ENCODE measurements at regions not wholly inside any gene's neighbourhood (a gene's known extent, or its start where the extent isn't known, plus 50 kb on each side); places are given as distances from the start of the nearest gene placed in this dataset.
"Not testable (repeated sequence)": the region's sequence is repeated elsewhere in the genome, so short reads cannot be mapped to it uniquely, and the experiment has no call there.

DNA sequence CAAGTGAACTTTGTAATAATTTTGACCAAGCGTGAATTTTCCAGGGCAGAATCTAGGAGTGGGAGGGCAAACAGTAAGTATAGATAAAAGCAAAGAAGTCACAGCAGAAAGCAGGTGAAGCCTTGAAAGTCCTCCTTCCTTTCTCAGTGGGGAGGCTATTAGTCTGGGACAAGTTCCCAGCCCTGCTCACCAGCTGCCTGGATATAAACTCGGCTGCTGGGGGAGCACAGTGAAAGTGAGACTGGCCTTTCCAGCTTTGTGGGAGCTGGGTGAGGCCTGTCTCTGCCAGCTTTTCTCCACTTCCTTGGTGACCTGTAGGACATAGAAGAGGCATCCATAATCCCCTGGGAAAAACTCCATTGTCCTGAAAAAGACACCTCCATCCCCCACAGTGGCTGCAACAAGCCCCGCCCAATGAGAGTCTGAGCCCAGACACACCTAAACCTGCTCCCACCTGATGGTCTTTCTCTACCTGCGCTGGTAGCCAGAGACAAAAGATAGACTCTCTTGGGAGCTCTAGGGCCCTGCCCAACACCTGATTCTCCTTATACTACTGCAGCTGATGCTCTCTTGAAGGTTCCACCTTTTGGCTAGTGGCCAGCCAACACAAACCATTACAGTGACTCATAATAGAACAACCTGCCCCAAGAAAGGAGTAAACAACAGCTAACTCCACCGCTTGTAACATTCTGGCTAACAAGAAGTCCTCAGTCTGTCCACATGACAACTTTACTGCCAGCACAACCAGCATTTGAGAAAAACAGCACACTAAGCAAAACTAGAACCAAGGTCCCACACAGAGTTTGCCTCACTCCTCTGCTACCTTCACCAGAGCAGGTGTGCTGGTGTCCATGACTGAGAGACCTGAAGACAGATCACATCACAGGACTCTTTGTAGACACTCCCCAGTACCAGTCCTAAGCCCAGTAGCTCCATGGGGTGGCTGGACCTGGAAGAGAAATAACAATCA, 252.2 kb upstream of the SLITRK6 start:
- no peak for DNase-seq (ENCODE audit: low read depth)

DNA sequence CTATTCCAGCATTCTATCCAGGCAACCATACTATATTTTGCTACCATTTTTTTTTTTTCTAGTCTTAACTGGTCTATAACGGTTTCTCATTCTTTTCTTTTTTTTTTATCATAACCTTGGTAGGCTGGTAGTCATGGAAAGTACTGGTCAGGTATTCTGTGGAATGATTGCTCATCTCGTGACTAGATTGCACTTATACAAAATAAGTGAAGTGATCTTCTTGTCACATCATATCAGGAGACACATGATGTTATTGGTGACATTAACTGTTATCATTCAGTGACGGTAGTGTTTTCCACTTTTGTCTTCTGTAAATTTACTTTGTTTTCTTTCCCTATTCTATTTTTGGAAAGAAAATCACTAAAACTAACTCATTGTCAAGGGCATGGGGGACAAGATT, 239.3 kb upstream of the SLITRK6 start:
- no peak for DNase-seq (ENCODE audit: low read depth)

DNA sequence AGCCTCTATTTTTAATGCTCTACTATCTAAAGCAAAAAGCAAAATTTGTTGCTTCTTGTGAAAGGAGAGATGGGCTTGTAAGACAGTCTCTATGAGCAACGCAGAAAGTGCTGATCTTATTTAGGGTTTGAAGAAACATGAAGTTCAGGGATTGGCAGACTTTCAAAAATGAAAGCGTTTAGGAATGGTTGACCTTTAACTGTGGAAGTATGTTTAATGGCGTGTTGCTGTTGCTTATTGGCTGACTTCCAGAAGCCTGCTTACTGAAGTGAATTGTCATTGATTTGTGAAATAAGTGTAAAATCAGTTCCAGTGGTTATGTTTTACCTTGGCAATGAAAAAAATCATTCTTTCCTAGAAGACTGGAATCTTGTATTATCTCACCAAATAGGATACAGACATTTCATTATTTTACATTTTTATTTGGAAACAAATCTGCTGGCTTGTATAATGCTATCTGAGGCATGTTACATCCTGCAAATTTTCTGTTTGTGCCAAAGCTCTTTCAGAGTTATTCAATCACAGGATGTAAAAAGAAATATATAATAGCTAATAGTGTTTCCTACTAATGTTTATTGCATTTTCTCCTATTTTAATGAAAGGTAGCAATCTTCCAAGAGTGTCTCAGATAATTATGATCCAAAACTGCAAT, 221.3 kb upstream of the SLITRK6 start:
- DNase-seq (ENCODE audit: low read depth) = peak; percentile 1

DNA sequence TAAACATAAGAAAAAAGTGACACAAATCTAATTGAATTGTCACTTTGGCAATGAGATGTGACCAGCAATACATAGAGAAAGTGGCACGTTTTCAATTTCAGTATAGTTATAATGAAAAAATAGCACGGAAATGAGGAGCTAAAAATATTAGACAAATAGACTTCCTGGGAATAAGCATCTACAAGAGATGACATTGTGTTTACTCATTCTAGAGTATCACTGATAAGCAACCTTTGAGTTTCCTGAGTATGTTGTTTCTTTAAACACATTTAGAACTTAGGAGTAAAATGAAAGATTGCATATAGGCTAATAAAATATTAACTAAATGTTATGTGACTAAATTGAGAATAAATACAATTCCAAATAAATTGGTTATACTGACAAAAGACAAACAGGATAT, 207.1 kb upstream of the SLITRK6 start:
- DNase-seq (ENCODE audit: low read depth) = no peak

DNA sequence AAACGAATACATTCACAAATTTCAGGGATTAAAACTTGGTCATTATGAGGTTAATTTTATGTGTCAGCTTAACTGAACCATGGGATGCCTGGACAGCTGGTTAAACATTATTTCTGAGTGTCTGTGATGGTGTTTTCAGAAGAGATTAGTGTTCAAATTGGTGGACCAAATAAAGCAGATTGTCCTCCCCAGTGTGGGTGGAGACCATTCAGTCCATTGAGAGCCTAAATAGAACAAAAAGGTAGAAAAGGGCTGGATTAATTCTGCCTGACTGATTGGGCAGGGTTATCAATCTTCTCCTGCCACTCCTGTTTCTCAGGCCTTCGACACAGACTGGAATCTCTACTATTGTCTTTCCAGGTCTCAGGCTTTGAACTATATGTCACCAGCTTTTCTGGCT, 203.8 kb upstream of the SLITRK6 start:
- no peak for DNase-seq (ENCODE audit: low read depth)

DNA sequence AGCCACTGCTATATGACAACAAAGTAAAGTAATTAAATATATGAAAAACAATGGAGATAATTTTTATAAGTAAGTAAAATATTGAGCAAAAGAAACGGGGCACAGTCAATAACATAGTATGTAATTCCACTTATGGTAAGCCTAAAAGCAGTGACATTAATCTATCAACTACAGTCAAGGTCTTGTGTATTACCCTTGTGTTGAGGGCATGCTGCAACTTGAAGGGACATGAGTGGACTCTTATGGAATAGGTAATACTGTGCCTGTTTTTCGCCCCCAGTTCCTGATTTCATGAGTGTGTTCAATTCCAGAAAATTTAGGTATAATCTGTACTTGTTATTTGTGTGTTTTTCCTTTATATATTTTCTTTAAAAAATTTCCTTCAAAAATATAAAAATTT, 201.3 kb upstream of the SLITRK6 start:
- DNase-seq (ENCODE audit: low read depth) = no peak

DNA sequence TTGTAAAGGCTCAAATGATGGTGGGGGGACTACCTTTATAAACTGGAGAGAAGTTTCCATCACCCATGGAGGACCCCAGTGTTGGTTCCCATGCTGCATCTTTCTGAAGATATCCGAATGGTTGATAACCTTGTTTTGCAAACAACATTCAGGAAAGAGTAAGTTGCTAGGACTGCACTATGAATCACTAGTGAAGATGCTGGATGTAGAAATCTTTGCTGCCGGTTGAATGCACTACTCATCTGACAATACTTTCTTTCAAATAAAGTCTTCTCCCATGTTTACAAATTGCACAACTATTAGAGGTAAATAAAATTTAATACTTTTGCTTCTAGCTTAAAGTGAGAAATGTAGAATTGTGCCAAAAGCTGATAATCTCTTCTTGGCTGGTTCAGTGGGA, 198.4 kb upstream of the SLITRK6 start:
- DNase-seq (ENCODE audit: low read depth) = no peak

DNA sequence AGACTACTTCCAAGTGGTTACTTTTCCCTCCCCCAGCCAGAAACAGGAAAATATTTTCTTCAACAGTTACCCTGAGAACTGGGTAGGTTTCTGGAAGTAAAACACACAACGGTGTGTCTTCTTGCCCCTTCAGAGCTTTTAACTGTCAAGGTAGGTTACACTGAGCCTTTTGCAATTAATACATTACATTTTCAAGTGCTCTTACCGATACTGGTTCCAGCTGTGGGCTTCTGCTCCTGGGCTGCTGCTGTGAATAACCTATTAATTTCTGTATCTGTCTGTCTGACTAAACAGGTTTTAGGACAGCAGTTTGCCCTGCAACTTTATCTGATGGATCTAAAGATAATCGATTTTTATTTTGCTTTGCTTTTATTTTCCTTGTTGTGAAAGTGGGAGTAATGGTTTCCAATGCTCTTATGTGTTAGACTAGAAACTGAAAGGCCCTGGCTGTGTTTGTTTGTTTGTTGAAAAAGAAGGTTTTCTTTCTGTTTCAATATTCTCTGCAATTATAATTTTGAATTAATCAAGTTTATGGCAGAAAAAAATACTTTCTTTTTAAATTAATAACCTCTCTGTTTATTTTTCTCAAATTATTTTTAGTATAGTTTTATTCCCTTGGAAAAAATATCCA, 196.7 kb upstream of the SLITRK6 start:
- DNase-seq (ENCODE audit: low read depth) = no peak

DNA sequence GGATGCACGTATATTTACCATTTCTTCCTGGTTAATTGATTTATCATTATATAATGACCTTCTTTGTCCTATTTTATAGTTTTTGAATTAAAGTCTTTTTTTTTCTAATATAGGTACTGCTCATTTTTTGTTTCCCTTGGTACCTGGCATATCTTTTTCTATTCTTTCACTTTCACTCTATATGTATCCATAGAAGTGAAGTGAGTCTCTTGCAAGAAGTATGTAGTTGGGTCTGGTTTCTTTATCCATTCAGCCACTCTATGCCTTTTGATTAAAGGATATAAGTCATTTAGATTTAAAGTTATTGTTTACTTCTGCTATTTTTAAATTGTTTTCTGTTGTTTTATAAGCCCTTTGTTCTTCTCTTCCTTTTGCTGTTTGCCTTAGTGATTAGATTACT, 194.3 kb upstream of the SLITRK6 start:
- DNase-seq (ENCODE audit: low read depth) = no peak

DNA sequence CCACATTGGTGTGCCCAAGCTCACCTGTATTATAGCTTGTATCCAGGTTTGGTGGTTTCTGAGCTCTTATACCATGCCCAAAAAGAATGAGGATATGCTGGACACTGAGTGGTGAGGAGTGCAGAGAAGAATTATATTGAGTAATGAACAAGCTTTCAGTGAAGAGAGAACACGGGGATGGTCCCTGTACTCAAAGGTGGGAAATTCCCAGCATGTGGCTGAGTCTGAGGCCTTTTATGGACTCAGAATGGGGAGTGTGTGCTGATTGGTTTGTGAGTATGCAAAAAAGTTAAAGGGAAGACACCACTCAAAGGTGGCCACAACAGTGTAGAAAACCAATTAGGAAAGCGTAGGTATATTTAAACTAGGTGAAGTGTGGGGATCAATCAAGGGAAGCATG, 191.2 kb upstream of the SLITRK6 start:
- no peak for DNase-seq (ENCODE audit: low read depth)

DNA sequence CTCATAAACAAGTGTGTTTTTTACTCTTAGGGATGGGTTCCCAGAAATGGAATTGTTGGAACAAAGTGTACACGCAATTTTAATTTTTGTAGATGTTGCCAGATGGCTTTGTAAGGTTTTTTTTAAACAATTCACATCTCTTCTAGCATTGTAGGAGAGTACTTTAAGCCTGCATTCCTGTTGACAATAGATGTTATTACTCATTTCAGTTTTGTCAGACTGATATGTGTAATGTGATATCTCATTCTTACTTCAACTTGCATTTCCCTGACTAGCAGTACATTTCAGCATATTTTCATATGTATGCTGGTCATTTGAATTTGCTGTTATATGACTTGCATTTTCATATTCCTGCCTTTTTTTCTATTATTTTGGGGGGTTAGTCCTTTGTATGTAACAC, 186.6 kb upstream of the SLITRK6 start:
- DNase-seq (ENCODE audit: low read depth) = no peak

DNA sequence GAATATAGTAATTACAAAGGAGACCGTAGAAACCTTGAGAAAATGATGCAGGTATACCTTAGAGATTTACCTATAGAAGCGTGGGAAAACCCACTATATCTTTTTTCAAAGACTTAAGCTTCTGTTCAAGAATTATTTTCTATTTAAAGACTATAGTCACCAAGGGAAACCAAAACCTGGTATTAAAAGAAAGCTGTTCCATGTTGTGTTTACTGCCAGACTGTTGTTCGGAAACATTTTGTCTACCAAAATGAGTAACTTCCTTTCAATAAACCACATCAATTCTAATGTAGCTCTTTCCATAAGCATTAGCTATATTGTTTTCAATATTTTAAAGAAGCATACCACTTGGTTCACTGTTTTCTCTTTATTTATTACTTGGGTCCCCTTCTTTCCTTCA, 182.9 kb upstream of the SLITRK6 start:
- DNase-seq (ENCODE audit: low read depth) = no peak

DNA sequence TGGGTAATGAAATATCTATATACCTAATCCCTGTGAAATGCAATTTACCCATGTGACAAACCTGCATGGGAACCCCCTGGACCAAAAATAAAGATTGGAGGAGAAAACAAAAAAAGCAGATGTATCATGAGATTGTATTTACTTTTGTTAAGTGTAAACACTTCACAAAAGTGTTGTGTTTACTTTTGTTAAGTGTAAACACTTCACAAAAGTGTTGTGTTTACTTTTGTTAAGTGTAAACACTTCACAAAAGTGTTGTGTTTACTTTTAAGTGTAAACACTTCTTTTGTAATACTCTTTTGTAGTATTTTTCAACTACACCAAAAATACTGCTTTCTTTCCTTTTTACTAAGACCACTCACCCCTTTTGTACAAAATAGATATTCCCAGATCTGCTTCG, 181.2 kb upstream of the SLITRK6 start:
- DNase-seq (ENCODE audit: low read depth) = not testable (repeated sequence)

DNA sequence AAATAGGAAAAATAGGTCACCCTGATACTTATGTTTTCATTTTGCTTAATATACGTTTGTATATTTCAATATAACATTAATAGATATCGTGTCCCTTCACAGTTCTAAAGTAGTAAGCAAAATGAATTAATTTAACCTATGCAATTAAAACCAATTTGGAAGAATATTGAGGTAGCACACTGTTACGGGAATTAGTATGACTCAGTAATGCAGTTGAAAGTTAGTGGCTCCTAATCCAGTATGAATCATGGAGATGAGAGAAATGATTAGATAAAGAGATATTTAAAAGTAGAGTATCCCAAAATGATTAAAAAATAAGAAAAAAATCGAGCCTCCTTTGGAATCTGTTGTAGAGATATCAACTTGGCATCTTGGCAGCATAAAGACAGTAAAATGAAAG, 177.0 kb upstream of the SLITRK6 start:
- DNase-seq (ENCODE audit: low read depth) = no peak

DNA sequence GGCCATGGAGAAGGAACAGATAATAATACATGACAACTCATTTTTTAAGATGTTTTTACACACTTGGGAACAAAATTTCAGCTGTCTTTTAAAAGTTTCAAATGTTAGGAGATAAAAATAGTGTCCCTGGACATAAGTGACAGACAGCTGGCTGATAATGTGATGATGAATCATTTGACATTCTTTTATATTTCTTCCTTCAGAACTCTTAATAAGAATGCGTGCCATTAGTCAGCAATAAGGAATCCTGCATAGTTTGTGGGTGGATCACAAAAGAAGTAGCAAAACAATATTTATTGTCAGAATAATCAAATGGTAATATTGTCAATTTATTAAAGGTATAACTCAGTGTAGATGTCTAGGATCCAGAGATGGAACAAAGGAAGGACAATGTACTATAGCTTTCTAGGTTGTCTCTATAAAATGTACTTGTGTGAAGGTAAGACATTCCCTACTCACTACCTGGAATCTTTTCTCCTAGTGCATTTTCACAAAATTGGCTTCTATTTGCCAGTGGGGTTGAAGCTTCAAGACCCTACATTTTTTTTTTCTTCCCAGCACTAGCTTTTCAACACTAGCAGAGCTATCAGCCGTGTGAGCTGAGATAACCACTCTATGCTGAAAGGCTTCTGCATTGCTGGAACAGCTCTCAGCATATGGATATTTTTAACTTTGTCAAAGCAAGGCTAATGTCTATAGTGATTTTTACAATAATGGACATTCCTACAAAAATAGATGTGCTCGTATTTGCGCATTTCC, 175.6 kb upstream of the SLITRK6 start:
- DNase-seq (ENCODE audit: low read depth) = no peak

DNA sequence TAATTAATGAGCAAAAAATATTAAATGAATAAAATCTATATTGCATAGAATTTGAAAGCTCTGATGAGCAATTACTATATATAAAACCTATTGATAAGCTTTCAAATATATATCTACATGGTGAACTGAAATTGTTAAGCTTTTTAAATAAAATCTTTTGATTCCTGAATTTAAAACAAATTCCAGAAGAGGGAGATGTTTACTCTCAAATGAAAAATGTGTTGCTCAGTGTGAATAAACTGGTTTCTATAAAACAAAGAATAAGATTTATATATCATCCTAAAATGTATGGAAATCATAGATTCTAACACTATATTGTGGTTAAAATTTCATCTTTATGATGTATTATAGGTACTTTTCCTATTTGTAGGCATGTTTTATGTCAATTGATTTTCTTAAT, 171.5 kb upstream of the SLITRK6 start:
- DNase-seq (ENCODE audit: low read depth) = no peak

DNA sequence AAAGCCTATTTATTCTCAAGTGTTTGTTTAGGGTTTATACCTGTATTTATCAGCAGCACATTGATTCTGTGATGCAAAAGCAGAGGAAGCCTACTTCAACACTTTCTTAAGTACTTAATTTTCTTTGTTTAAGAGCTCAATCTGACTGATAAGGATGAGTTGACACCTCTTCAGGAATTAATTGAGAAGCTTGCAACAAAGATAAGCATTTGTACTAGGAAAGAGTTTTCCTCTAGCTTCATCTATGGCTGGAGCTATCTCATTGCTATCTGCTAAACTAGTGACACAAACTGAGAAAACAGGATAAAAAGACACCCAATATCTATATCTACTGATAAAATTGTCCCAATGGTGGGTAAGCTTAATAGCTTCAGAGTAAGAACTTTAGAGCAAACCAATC, 170.1 kb upstream of the SLITRK6 start:
- DNase-seq (ENCODE audit: low read depth) = no peak

DNA sequence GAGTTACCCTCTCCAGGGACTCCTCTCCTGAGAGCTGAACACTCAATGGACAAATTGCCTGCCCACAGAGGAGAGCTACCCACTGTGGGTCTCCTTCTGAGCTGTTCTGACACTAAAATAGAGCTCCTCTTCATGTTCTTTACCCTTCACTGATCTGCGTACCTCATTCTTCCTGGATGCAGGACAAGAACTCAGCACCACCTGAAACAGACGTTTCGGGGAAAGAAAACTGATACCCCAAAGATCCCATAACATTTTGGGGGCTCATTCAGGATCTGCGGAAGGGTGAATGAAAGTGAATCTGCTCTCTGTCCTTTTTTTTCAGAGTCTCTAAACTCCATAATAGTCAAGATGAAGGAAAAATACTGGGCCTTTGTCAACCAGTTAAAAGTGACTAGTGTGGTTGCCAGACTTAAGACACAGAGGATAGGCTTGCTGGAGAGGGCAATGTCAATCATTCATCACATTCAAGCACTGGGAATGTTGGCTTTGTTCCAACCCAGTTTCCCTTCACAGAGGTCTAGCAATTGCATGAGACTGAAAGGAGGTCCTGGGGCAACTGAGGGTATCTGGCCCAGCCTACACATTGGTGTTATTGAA, 136.7 kb upstream of the SLITRK6 start:
- no peak for DNase-seq (ENCODE audit: low read depth)

DNA sequence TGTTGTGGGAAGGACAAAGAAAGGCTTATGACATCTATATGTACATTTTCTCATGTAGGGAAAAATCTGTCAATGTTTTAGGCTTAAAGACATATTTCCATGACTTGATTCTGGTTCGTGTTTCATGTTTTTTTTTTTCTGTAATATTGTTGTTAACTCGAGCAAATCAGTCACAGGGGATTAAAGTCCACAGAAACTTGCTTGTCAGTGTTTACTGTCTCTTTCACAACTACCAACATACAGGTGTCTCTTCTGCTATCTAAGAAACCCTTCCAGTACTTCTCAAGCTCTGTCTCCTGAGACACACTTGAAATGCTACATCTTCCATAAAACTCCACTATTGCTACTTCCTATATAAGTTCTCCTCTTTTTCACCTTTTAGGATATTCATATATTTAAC, 130.9 kb upstream of the SLITRK6 start:
- no peak for DNase-seq (ENCODE audit: low read depth)

DNA sequence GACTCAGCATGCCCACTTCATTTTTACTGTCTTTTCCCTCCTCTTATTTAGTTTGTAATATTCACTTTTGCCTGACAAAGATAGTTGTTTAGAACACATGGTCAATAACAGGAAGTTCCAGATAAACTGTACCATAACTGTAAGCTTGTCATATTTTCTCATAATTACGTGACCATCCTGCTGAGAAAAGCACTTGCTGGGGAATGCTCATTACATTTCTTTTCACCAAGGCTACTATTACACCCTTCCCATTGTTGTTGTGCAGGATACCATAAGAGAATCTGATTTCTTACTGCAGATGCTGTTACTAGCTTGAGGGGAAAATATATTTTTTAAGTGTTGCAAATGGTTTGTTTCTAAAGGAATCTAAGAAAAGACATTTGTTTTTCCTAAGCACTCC, 111.7 kb upstream of the SLITRK6 start:
- no peak for DNase-seq (ENCODE audit: low read depth)

DNA sequence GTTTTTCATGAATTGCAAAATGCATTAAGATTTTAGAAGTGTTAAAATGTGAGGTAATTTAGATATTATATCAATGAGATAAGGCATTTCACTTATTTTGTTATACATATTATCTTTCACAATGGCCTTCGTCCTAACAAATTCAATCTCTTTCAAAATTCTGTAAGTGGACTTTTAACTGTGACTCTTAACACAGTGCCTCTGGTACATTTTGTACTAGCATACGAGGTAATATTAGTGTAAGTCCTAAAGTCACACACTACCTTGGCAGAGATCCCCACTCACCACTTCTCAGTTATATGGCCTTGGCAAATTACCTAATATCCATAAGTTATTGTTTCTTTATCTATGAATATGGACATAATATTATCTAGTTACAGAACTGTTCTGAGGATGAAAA, 101.3 kb upstream of the SLITRK6 start:
- DNase-seq (ENCODE audit: low read depth) = no peak

Measured in RPMI7951 (cell line).